Fibroblast of gingiva (primary cell): ENCODE measurements at regions not wholly inside any gene's neighbourhood (a gene's known extent, or its start where the extent isn't known, plus 50 kb on each side); places are given as distances from the start of the nearest gene placed in this dataset.

ENCODE experiments used
- DNase-seq: peaks from one replicate; pipeline ENCODE4 v3.0.0-alpha.2; 2011; ENCODE audit warnings: low read depth

DNA sequence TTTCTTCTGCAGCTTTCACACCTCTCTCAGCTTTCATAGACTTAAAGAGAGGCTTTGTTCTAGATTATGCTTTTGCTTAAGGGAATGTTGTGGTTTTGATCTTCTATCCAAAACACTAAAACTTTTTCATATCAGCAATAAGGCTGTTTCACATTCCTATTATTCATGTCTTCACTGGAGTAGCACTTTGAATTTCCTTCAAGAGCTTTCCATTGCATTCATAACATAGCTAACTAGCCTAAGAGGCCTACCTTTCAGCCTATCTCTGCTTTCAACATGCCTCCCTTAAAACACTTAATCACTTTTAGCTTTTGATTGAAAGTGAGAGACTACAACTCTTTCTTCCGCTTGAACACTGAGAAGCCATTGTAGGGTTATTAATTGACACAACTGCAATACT is 1117.0 kb upstream of the PHF14 start:
- DNase-seq: no peak

DNA sequence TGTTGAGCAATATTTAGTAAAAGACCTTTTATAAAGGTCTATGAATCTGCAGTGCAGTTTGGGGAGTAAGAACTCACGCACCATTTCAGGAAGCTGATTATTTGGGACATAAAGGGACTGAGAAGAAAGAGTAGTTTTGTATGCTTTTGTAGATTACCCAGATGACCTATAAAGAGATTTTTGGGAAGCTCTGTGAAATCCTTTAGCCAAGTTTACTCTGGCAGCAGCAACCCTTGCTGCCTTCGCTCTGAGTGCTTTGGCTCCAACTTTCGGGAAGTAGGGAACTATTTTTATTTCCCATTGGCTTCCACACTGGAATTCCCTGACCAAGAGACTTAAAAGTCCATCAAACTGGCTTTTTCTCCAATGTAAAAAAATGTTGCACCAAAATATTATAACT is 1110.1 kb upstream of the PHF14 start:
- no peak for DNase-seq

DNA sequence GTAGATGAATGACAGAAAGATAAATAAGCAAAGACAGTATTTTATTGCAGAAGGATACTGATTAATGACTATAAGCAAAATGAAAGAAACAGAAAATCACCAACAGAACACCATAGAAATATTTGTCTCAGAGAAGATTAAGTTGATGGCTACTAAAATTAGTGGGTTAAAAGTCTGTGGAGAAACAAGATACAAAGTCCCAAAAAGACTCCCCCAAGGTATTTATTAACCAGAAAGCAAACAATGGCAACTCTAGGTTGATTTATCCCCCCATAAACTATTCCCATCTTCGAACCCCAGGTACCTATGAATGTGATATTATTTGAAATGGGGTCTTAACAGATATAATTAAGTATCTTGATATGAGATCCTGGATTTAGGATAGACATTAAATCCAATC is 1104.5 kb upstream of the PHF14 start:
- no peak for DNase-seq

DNA sequence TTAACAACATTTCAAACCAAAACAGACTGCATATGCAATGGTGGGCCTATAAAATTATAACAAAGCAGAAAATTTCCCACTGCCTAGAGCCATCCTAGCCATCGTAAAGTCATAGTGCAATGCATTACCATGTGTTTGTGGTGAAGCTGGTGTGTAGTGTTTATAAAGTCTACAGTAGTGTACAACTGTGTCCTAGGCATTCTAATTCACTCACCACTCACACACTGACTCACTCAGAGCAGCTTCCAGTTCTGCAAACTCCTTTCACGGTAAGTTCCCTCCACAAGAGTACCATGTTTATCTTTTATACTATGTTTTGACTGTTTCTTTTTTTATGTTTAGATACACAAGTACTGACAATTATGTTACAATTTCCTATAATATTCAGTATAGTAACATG is 1104.1 kb upstream of the PHF14 start:
- no peak for DNase-seq

DNA sequence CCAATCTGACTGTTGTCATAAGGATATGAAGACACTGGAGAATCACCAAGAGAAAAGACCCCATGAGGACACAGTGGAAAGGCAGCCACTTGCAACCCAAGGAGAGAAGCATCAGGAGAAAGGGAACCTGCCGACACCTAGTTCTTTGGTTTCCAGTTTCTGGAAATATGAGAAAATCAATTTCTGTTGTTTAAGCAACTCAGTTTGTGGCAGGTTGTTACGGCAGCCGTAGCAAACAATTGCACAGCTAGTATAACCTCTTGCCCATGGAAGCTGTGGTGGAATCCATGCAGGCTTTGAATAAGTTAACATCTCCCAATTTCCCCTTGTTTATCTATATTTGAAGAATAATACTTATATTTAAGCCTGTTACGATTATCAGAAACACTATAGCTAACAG is 1103.0 kb upstream of the PHF14 start:
- DNase-seq: no peak

DNA sequence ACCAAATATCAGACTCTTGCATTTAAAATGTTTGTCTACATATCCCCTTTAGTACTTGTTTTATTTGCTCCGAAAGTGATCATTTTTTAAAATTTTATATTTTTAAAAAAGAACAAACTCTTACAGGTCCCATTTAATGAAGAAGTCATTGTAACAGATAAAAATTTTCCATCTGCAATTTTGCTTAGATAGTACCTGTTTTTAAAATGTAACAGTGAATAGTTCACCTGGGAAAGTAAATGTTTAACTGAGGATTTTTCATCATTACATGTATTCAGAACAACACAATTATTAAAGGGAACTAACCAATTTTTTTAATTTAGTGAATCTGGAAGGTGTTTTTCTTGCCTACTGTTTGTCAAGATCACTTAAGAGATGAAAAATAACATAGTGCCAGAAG is 1099.5 kb upstream of the PHF14 start:
- no peak for DNase-seq

DNA sequence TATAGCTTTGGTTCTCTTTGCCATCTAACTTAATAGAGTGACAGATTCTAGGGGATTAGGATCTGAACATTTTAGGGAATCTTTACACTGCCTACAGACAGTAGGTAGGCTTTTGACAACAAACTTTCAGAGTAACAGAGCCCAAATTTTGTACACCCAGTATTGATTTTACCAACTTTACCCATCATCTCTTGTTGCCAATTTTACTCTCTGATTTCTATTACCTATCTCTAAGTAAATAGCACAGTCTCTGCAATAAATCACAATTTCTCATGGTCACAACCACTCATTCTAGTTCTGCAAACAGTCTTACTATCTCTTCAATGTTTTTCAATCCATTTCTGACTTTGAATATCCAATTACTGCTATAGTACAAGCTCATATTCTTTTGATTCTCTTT is 1097.6 kb upstream of the PHF14 start:
- DNase-seq: no peak

DNA sequence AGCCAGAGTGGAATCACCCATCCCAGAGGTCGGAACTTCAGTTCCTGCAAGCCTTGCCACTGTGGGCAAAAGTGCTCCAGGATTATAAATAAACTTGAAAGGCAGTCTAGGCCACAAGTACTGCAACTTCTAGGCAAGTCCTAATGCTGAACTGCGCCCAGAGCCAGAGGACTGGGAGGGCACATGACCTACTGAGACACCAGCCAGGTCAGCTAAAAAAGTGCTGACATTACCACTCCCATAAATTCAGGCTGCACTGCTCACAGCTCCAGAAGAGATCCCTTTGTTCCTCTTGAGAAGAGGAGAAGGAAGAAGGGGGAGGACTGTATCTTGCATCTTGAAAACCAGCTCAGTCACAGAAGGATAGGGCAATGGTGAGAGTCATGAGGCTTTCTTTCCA is 1084.1 kb upstream of the PHF14 start:
- DNase-seq: no peak

DNA sequence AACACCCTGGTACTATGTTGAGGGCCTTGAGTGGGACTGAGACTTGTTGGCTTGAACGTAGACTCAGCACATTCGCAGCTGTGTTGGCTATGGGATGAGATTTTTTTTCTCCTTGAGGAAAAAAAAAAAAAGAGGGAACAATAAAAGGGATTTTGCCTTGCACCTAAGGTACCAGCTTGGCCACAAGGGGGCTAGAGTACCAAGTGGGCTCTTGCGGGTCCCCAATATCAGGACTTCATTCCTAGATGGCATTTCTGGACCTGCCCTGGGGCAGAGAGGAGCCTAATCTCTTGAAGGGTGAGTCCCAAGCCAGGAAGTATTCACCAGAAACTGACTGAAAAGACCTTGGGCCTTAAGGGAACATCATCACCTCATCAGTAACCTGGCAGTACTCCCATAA is 1083.6 kb upstream of the PHF14 start:
- DNase-seq: no peak

DNA sequence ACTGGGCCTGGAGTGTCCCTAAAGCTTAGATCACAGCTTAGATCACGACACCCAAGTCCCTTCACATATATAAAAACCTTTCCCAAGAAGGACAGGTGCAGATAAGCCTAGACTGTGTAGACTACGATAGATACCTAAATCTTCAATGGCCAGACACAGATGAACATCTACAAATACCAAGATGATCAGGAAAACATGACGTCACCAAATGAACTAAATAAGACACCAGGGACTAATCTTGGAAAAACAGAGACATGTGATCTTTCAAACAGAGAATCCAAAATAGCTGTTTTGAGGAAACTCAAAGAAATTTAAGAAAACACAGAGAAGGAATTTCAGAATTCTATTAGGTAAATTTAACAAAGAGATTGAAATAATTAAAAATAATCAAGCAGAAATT is 1082.6 kb upstream of the PHF14 start:
- DNase-seq: no peak

DNA sequence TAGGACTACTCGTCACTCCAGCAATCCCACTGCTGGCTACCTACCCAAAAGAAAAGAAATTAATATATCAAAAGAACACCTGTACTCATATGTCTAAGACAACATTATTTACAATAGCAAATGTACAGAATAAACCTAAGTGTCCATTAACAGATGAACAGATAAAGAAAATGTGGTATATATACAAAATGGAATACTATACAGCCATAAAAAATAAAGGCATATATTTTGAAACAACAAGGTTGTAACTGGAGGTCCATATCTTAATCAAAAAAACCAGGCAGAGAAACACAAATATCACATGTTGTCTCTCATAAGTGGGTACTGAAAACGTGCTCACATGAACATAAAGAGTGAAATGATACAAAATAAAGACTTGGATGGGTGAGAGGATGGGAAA is 1073.3 kb upstream of the PHF14 start:
- no peak for DNase-seq

DNA sequence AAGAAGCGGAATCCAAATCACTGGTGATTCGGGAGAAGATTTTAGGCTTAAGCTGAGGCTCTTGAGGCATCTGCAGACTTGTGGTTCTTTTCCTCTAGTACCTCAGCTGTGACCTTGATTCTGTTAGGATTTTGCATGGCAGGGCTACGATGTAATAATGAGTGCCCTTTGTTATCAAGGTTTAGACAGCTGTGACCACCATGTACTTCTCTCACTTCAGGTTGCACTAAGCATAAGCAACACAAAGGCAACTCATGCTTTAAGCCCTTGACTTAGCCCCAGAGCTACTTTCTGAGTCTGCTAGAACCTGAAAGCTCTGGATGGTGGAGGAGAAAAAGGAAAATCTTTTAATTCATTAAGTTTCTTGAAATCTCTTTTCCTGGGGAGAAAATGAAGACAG is 1052.3 kb upstream of the PHF14 start:
- DNase-seq: no peak

DNA sequence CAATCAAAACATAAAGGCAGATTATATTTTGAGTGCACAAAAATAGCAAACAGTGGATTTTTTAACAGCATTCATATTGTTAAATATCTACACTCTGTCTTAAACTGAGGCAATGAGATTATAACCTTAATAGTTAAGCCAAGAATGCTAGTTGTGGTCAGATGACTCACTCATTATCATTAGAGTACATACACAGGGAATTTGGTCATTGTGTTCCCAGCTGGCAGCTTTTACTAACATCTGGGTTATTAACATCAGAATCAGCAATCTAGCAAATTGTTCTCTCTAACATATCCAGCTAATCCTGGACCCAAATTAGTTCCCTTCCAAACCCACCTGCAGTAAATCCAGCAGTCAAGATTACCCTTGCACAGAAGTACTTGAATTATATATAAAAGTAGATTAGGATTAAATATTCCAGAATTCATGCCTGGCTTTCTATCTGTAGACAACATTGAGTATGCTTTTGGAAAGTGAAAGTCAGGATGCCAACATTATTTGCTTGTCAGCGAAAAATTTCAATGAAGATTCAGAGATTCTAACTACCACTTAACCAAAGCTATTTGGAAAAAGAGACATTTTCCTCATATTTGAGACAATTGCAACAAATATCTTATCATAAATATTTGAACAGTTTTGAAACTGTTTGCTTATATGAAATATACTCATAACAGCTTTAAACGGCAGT is 1035.6 kb upstream of the PHF14 start:
- DNase-seq: peak; percentile 42

DNA sequence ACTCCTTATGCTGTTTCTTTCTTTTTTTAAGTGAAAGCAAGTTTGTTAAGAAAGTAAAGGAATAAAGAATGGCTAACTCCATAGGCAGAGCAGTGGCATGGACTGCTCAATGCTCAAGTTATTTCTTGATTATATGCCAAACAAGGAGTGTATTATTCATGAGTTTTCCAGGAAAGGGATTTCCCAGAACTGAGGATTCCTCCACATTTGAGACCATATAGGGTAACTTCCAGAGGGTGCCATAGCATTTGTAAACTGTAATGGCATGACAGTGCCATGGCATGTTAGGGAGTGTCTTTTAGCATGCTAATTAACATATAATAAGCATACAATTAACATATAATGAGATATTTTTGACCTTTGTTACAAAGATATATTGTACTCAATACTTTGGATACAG is 1034.5 kb upstream of the PHF14 start:
- DNase-seq: no peak

DNA sequence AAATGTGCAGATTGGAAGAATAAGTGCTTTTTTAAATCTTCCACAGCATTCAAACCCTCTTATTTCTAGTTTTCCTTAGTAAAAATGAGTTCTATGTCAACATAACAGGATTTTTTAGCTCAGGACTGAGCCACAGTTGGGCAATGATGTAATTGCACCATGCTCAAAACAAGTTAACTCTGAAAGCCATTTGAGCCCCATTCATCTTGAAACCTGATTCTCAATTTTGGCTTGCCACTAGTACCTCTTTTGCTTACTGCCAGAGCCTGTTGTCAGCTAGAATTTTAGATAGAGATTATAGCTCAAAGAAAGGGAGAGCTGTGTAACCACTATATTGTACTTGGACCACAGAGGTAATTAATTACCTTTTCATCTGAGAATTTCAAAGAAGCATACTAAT is 1028.5 kb upstream of the PHF14 start:
- DNase-seq: no peak

DNA sequence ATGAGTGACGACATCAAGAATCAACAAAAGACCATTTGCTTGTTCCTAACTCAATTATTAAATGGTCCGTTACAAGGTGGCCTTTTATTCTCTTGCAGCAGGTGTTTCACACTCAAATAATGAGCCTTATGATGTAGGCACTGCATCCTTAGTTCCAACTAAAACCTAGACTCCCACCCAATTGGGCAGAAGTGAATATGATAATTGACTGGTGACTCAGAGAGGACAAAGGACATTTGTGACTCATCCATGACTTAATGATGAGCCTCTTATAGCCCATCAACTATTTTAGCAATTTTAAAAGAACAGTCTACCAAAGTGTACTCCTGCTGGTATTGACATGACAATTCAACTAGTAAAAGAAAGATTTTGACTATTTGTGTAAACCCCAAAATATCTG is 1027.8 kb upstream of the PHF14 start:
- no peak for DNase-seq

DNA sequence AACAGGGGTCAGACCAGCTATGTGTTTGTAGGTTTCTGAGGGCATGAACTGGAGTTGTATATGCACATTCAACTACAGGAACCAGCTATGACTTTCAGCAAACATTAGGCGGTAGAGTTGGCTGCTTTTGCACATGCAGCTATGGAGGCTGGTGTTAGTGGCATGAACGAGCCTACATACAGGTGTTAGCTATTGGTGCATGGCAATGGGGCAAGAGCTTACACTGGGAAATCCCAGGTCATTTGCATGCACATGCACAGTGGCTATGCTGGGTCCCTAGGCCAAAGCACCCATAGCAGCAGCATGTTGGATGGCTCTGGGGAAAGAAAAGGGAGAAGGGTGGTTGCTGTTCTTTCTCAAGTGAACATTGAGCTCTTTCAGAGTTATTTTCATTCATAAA is 1018.5 kb upstream of the PHF14 start:
- DNase-seq: no peak

DNA sequence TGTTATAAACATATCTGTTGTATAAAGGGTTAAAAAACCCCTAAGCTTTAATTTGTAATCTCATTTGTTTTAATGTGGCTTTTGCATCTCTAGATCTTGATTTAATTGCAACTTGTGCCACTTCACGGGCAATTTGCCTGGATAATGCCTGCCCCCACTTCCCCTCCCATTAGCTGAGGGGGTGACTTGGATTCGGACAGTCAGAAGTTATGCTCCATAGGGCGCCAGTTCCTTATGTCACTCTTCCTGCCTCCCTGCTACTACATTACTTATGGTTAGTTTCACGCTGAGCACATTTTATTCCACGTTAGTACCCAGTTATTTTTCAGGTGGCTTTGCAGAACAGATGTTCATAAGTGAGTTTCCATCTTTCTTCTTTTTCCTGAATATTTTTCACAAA is 1015.2 kb upstream of the PHF14 start:
- no peak for DNase-seq

DNA sequence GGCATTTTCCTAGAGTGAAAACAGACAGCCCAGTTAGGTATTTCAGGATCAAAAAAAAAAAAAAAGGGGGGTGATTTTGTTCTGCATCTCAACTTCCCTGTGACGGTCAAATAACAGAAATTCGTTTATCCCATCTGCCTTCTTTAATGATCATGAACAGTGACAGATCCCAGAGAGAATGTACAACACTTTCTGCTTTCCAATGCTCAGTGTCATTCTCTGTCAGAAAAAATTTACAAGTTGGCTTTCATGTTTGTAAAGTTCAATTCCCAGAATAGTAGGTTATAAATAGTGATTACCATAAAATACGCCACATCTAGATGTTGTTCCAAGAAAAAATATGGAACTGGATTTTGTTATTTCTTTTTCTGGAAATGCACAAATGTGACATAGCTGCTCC is 1013.2 kb upstream of the PHF14 start:
- no peak for DNase-seq

DNA sequence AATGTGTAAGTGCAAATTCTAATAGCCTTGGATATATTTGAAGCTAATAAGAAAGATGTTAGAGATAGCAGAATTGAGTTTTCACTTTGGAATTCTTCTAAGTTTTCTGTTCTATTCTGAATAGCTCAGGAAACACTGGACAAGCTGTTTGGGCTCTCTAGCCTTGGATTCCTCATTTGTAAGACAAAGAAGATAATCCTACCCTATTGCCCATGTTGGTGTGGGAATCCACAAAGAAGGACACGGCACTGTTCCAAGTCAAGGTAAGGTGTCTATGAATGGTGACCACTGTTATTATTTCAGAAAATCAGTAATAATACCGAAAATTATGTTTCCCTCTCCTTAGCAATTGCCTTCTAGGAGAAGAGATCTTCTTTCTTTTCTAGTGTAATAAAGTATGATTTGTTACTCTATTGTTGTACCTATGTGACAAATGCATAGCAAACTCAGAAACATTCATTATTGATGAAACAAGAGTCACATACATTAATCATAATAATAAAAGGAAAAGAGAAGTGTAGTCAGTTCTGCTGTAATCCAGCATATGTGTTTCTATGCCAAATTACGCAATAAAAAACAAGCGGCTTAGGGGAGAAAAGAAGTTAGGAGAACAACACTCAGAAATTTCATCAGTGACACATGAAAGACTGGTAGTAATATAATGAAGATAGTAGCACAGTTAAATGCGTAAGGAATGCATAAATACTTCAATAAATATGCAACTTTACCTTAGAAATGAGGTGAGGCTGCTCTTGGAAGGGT is 1012.3 kb upstream of the PHF14 start:
- no peak for DNase-seq

DNA sequence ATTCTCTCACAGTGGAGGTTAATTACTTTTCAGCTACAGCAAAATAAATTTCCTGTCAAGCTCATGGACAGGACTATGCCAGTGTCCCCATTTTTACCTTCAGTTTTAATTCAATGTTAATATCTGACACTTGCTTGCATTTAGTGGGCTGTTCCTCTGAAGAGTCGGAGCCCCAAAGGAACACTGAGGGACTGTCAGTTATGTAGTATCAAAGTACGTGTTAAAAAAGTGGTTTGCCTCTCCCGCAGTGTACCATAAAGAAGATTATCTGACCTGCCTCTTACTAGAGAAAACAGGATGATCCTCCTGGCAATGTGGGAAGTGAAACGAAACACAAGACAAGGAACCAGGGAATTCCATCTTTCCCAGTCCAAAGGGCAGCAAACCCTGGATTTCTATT is 1010.9 kb upstream of the PHF14 start:
- no peak for DNase-seq

DNA sequence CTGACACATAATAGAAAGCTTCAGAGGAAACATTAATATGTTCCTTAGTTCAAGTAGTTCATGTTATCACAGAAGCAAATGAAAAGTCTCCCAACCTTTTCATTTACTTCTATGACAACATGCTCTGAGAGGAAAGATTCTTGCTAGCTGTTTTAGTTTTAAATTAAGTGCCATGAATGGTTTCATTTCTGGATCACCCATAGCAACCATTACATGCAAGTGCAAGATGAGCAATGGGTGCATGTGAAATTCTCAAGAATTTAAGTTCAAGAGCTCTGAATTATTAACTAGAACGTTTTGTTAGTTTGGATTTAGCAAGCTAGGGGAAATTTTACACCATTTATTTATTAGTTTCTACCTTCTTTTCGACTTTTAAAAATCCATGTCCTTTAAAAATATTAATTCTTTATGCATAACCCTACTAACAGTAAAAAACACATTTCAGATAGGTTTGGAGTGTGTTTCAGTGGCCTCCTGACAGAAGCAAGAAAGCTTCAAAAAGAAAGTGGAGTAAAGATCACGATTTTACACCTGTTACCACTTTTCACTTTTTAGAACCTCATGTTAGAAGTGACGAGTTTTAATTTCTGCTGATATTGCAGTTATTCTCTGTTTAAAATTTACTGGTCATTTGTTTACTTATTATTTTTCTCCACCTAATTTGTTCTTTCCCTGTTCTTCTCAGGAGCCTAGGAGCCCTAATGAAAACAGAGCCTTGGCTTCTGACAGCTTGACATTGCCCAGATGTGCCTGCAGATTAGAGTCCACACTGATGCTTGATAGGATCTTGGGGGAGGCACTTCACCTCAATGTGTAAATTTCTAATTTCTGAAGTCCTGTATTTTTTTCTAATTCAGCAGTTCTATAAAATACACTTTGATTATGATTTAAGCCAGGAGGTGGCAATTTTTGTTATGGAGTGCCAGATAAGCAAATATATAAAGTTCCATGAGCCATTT is 995.3 kb upstream of the PHF14 start:
- no peak for DNase-seq
